Activated CD4-positive, alpha-beta T cell treated with anti-CD3 and anti-CD28 coated beads, Interleukin-2, amount 10 ng/mL, durations not matched to agents 24 days and 14 days (primary cell): ENCODE measurements at regions not wholly inside any gene's neighbourhood (a gene's known extent, or its start where the extent isn't known, plus 50 kb on each side); places are given as distances from the start of the nearest gene placed in this dataset.

Experiments
- DNase-seq: peaks from one replicate; pipeline ENCODE4 v3.0.0; 2022
- H3K27ac Mint-ChIP-seq: one replicate; pipeline ENCODE4 v1.8.0; 2022; ENCODE audit warnings: mild to moderate bottlenecking, mixed read lengths
- H3K27me3 Mint-ChIP-seq: one replicate; pipeline ENCODE4 v1.8.0; 2022; ENCODE audit warnings: mixed read lengths
- H3K36me3 Mint-ChIP-seq: one replicate; pipeline ENCODE4 v1.8.0; 2022; ENCODE audit warnings: low read depth, mild to moderate bottlenecking, mixed read lengths
- H3K4me1 Mint-ChIP-seq: one replicate; pipeline ENCODE4 v1.8.0; 2021; ENCODE audit warnings: mixed read lengths
- H3K4me3 Mint-ChIP-seq: one replicate; pipeline ENCODE4 v1.8.0; 2022; ENCODE audit warnings: mild to moderate bottlenecking, moderate library complexity, mixed read lengths
- H3K9me3 Mint-ChIP-seq: one replicate; pipeline ENCODE4 v1.8.0; 2021; ENCODE audit warnings: mixed read lengths
- intact Hi-C: fragments of 100-400 bp; cut with micrococcal nuclease; formaldehyde crosslinking; loops from one replicate; pipeline ENCODE4 v1.15.1; 2023

DNA sequence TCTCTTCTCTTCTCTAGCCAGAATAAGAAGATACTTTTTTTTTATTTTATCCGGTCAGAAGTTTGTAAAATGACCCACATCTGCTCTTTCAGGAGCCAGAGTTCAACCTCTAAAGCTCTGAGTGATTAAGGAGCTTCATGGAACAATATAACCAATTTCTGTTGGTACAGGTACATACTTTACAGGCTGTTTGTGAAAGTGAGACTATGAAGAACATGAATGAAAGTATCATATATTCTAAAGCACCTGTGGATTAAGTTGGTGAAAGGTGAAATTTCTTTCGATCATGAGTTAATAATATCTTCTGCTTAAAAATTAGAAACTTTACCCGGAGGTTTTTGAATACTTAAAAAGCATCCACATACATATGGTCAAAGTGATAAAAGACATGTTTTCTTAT, 65.2 kb downstream of the DMRT2 start:
- Mint-ChIP-seq H3K9me3 (no peaks in the 10 kb centered on the region), H3K27me3 (peaks cover 1% of the 10 kb centered on the region)

DNA sequence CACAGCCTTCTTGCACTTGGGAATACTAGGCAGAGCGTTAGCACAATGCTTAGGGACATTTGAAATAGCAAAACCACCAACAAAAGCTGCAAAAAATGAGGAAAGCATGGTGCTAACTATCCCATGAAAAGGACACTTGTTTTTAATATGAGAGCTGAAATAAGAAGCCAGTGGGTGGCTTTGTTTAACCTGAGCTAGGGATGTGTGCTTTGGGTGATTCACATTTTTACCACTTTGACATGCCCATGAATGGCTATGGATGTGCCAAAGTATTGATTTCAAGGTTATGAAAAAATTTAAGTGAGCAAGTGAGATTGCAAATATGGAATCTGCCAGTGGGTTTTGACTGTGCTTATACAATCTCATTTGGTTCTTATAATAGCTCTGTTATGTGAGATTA, 67.3 kb downstream of the DMRT2 start:
- Mint-ChIP-seq H3K4me3 (no peak overlapping the region), H3K4me1 (no peaks in the 10 kb centered on the region), H3K9me3 (no peaks in the 10 kb centered on the region), H3K27me3 (peaks cover 1% of the 10 kb centered on the region), H3K36me3 (no peaks in the 10 kb centered on the region), H3K27ac (no peak overlapping the region)
- no peak for DNase-seq
- intact Hi-C loops = no loop called here

More for the DNA sequence above, 65.2 kb downstream of the DMRT2 start:
- H3K27ac Mint-ChIP-seq = no peak overlapping the region
- no peaks in the 10 kb centered on the region for H3K4me1 Mint-ChIP-seq
- H3K4me3 Mint-ChIP-seq = no peak overlapping the region
- no peaks in the 10 kb centered on the region for H3K36me3 Mint-ChIP-seq
- intact Hi-C loops = no loop called here
- DNase-seq = no peak

DNA sequence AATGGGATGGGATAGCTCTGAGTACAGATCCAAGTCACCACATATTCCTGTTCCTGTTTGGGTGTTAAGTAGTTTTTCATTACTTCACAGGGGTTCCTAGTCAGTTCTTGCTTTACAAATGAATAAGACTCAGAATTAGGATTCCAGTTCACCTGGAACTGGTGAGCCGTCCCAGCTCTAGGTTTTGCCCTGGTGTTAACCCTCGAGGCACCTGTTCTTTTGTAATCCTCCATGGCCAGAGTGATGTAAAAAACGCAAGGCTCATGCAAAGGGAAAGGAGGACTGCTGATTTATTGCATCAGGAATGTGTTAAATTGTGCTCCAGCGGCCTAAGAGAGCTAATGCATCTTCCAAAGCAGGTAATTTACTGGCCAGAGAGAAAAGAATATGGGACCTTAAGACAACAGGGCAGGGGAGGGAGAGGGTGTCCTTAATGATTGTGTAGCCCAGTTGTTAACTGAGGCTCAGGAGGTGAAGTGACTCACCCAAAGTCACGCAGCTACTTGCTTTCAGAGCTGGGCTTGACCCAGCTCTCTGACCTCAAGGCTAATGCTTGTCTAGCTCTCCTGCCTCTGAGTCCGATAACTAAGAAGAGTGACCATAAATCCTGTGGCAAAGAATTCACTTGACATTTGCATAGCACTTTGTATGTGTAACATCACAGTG, 70.5 kb downstream of the DMRT2 start:
- Mint-ChIP-seq H3K4me1 (no peaks in the 10 kb centered on the region), H3K4me3 (no peak overlapping the region), H3K27ac (no peak overlapping the region), H3K9me3 (no peaks in the 10 kb centered on the region), H3K36me3 (no peaks in the 10 kb centered on the region), H3K27me3 (peaks cover 1% of the 10 kb centered on the region)
- intact Hi-C loops = no loop called here
- no peak for DNase-seq

DNA sequence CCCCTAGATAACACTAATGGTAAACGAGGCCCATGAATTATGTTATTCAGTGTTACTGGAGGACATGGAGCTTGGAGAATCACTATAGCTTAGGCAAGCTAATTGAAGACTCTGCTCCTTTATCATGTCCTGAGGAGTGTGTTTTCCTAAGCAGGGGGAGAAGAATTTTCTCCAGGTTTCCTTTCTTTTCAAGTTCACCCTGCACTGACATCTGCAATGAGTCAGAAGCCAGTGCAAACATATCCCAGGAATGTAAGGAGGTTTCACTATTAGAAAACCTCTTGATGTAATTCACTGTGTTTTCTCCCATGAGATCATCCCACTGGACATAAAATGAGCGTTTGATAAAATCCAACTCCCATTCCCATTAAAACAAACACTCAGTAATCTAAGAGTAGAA, 75.6 kb downstream of the DMRT2 start:
- H3K9me3 Mint-ChIP-seq = no peaks in the 10 kb centered on the region
- no peak overlapping the region for H3K4me3 Mint-ChIP-seq
- H3K36me3 Mint-ChIP-seq = no peaks in the 10 kb centered on the region
- intact Hi-C loops = no loop called here
- DNase-seq = no peak
- no peaks in the 10 kb centered on the region for H3K27me3 Mint-ChIP-seq
- no peaks in the 10 kb centered on the region for H3K4me1 Mint-ChIP-seq
- no peak overlapping the region for H3K27ac Mint-ChIP-seq

DNA sequence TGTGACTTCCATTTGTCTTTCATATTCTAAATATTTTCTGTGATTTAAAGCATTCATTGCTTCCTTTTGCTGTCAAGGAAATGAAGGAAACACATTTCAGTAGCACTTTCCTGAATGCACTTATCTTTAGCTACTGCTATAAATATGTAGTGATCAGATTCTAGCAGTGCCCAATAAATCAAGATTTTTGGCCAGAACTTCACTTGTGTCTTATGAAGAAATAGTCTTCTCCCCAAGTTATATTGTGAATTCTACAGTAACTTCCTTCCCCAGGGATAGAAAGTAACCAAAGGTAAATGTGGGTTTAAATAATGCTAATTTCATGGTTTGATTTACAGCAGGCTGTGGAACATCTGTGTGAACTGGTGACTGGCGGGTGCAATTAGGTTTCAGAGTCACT, 77.9 kb downstream of the DMRT2 start:
- no peaks in the 10 kb centered on the region for H3K27me3 Mint-ChIP-seq
- intact Hi-C loops = no loop called here
- no peak for DNase-seq
- H3K4me3 Mint-ChIP-seq = no peak overlapping the region
- no peak overlapping the region for H3K27ac Mint-ChIP-seq
- H3K36me3 Mint-ChIP-seq = no peaks in the 10 kb centered on the region
- H3K4me1 Mint-ChIP-seq = no peaks in the 10 kb centered on the region
- no peaks in the 10 kb centered on the region for H3K9me3 Mint-ChIP-seq

DNA sequence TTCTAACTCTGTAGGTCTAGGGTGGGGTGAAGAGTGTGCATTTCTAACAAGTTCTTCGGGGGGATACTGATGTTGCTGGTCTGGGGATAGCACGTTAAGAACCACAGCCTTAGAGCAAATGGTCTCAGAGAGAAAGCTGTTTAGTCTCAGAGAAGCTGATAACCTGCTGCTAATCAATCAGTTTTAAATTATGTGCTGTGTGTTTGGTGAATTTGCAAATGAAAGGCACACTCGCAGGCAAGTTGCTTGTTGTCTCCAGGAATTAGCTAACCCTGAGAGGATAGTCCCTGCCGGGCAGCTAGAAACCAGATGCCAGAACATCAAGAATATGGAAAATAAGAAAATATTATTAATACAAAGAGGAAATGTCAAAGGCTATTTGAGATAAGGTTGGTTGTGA, 79.2 kb downstream of the DMRT2 start:
- no peaks in the 10 kb centered on the region for H3K36me3 Mint-ChIP-seq
- H3K4me3 Mint-ChIP-seq = no peak overlapping the region
- intact Hi-C loops = no loop called here

DNA sequence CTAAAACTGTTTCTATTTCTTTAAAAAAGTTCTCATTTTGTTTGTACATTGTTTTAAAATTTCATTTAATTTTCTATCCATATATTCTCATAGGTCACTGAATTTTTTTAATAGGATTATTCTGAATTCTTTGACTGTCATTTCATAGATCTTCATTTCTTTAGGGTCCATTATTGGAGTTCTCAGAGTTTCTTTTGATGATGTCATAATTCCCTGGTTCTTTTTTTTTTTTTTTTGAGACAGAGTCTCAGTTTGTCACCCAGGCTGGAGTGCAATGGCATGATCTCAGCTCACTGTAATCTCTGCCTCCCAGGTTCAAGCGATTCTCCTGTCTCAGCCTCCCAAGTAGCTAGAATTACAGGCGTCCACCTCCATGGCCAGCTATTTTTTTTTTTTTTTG, 89.9 kb downstream of the DMRT2 start:
- no peak overlapping the region for H3K27ac Mint-ChIP-seq
- intact Hi-C loops = no loop called here
- no peak for DNase-seq
- H3K4me1 Mint-ChIP-seq = no peaks in the 10 kb centered on the region
- H3K36me3 Mint-ChIP-seq = no peaks in the 10 kb centered on the region
- H3K4me3 Mint-ChIP-seq = no peak overlapping the region
- no peaks in the 10 kb centered on the region for H3K27me3 Mint-ChIP-seq
- peaks cover 15% of the 10 kb centered on the region for H3K9me3 Mint-ChIP-seq

More for the DNA sequence above, 79.2 kb downstream of the DMRT2 start:
- no peak for DNase-seq
- Mint-ChIP-seq H3K4me1 (no peaks in the 10 kb centered on the region), H3K27ac (no peak overlapping the region), H3K9me3 (no peaks in the 10 kb centered on the region), H3K27me3 (no peaks in the 10 kb centered on the region)

DNA sequence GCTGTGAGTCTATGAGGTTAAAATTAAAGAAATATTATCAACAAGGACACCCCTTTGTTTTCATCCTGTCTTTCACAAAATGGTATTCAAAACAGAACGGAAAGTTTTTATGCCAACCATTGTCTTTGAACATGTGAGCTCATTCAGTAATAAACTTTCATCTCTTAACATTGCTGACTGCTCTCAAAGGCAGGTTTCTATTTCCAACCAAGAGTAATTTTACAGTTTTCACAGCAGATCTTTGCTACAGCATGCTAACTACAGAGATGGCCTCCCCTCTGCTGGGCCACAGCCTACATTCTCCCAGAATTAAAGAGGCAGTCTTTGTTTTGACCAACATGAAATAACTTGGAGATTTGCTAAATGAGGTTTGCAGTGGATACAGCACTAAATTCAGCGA, 101.5 kb downstream of the DMRT2 start:
- H3K4me3 Mint-ChIP-seq = no peak overlapping the region

DNA sequence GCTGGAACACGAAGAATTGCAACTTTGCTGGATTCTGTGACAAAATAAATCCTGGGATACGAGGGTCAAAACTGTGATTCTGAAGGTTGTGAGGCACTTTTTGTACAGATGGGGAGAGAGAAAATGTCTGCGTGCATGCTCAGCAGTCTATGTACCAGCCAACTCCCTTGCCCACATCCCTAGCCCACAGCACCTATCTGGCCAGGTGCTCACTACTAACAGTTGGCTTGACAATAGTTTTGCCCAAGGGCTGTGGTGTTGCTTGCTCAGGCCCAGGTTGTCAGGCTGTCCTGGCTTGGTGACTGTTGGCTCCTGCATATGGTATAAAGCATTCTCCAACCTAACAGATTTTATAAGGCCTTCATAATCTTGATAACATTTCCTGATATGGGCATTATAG, 102.0 kb downstream of the DMRT2 start:
- no peak overlapping the region for H3K27ac Mint-ChIP-seq
- intact Hi-C loops = no loop called here
- H3K4me3 Mint-ChIP-seq = no peak overlapping the region
- no peaks in the 10 kb centered on the region for H3K27me3 Mint-ChIP-seq
- no peaks in the 10 kb centered on the region for H3K9me3 Mint-ChIP-seq
- H3K36me3 Mint-ChIP-seq = no peaks in the 10 kb centered on the region
- DNase-seq = no peak
- no peaks in the 10 kb centered on the region for H3K4me1 Mint-ChIP-seq

More for the DNA sequence above, 101.5 kb downstream of the DMRT2 start:
- Mint-ChIP-seq H3K27ac (no peak overlapping the region), H3K27me3 (no peaks in the 10 kb centered on the region), H3K9me3 (peaks cover 2% of the 10 kb centered on the region), H3K36me3 (no peaks in the 10 kb centered on the region), H3K4me1 (no peaks in the 10 kb centered on the region)
- DNase-seq = no peak
- intact Hi-C loops = no loop called here

DNA sequence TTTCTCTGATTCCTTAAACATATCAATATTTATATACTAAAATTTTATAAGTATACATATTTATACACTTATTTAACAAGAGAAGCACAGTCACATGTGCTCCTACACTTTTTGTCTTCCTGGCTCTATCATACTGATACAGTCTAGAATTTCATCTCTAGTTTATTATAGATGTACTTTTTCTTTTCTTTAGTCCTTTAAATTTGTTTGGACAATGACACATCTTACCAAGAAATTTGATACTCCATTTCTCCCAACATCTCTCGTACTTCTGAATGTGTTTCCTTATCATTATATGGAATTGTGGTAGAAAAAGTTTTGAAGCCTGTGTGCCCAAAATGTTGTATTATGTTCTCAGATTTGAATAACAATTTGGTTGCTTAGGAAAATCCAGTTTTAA, 104.6 kb downstream of the DMRT2 start:
- no peak for DNase-seq
- no peak overlapping the region for H3K27ac Mint-ChIP-seq
- H3K4me3 Mint-ChIP-seq = no peak overlapping the region
- no peaks in the 10 kb centered on the region for H3K36me3 Mint-ChIP-seq
- H3K4me1 Mint-ChIP-seq = no peaks in the 10 kb centered on the region
- H3K27me3 Mint-ChIP-seq = no peaks in the 10 kb centered on the region
- no peaks in the 10 kb centered on the region for H3K9me3 Mint-ChIP-seq
- intact Hi-C loops = no loop called here

DNA sequence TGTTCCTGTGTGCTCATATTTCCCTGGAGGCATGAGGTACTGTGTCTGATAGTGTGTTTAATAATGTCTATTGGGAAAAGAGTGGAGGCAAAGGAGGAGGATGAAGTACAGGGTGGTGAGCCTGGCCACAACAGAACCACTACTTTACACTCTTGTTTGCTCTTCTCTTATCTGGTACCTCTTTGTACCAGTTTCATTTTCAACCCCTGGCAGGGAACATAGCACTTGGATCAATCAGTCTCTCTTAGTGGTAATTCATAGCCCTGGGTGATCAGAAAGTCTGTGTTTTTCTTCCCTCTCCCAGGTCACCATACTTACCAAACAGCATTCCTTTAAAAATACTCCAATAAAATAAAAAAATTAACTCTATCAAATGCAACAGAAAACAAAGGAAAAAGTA, 105.4 kb downstream of the DMRT2 start:
- H3K4me1 Mint-ChIP-seq = no peaks in the 10 kb centered on the region
- H3K27ac Mint-ChIP-seq = no peak overlapping the region
- H3K27me3 Mint-ChIP-seq = no peaks in the 10 kb centered on the region
- DNase-seq = no peak
- H3K36me3 Mint-ChIP-seq = no peaks in the 10 kb centered on the region
- H3K9me3 Mint-ChIP-seq = no peaks in the 10 kb centered on the region
- H3K4me3 Mint-ChIP-seq = no peak overlapping the region
- intact Hi-C loops = no loop called here

DNA sequence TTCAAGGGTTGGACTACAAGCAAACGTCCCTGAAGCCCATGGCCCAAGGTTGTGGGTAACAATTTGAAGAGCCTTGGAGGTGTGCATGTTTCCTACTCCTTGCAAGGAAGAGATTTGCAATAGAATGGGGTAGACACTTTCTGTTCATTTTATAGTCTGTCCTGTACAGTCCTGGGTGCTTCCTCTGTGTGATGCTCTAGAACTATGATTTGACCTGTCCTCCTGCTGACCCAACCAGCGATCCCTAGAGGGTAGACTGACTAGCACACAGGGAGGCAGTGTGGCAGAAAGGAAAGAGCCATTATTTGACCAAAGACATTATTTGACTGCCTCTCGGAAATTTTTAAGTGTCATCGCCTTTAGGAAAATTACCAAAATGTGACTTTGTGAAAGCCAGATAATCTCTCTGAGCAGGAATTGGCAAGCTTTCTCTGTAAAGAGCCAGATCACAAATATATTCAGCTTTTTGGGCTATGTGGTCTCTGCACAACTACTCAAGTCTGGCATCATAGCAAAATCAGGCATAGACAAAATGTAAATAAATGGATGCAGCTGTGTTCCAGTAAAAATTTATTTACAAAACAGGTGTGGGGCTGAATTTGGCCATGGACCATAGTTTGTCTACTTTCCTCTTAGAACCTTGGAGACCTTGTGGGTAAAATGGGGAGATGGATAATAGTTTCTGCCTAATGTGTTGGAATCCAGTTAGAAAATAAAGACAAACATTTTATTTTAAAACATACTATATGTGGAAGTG, 106.8 kb downstream of the DMRT2 start:
- Mint-ChIP-seq H3K4me1 (no peaks in the 10 kb centered on the region), H3K36me3 (no peaks in the 10 kb centered on the region), H3K9me3 (no peaks in the 10 kb centered on the region), H3K27ac (no peak overlapping the region), H3K4me3 (no peak overlapping the region), H3K27me3 (no peaks in the 10 kb centered on the region)
- intact Hi-C loops = no loop called here
- no peak for DNase-seq

DNA sequence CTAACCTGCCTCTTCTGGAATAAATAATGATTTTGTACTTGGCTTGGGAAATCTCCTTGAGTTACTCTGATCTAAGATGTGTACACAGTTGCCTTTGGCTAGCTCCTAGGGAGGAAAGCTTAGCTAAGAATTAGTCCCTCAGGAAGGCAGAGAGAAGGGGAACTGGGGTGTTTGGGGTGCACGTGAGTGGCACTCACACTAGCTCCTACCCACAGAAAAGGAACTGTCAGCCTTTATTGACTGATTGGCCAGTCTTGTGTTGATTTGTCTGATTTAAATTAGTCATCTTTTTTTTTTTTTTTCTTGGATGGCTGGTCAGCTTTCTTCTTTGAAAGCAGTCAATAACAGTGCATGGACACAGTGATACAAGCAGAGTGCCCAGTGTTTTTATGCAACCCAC, 107.7 kb downstream of the DMRT2 start:
- no peak overlapping the region for H3K27ac Mint-ChIP-seq

DNA sequence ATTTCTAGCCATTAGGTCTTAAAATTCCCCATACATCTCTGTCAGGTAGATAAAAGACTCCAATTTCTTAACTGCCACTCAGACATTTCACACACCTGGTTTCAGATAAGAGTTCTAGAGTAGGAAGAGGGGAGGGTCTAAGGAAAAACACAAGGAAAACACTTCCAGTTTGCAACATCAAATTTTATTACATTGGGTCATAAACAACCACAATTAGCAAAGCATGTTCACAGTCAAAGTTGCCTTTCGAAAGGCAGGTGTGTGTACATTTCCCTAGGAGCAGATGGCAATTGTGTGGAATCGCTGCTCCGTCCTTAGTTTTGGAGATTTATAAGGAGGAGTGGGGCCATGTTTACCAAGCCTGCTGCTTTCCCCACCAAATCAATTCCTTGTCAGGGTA, 120.8 kb downstream of the DMRT2 start:
- Mint-ChIP-seq H3K4me1 (no peaks in the 10 kb centered on the region), H3K9me3 (no peaks in the 10 kb centered on the region), H3K27ac (no peak overlapping the region), H3K36me3 (no peaks in the 10 kb centered on the region), H3K4me3 (no peak overlapping the region), H3K27me3 (no peaks in the 10 kb centered on the region)
- DNase-seq = no peak
- intact Hi-C loops = no loop called here

More for the DNA sequence above, 107.7 kb downstream of the DMRT2 start:
- intact Hi-C loops = no loop called here
- no peaks in the 10 kb centered on the region for H3K27me3 Mint-ChIP-seq
- no peak overlapping the region for H3K4me3 Mint-ChIP-seq
- no peaks in the 10 kb centered on the region for H3K36me3 Mint-ChIP-seq
- no peaks in the 10 kb centered on the region for H3K4me1 Mint-ChIP-seq
- no peak for DNase-seq
- no peaks in the 10 kb centered on the region for H3K9me3 Mint-ChIP-seq

DNA sequence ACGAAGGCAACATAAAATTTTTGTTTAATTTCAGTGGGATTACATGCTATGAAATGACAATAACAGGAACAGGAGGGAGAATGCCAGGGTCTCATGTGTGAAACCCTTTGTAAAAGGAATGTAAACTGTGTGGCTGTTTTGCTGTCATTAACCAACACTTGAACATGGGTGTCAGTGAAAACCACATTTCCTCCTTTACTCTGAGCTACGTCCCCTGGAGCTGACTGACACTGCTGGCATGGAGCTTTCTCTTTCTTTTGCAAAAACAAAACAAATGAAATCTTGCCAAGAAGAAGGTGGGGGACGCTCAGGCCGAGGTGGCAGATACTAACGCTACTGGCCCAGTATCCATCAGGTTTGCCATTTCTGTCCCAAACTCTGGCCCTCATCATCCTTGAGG, 121.4 kb downstream of the DMRT2 start:
- H3K4me1 Mint-ChIP-seq = no peaks in the 10 kb centered on the region
- intact Hi-C loops = no loop called here

More for the DNA sequence above, 121.4 kb downstream of the DMRT2 start:
- H3K27me3 Mint-ChIP-seq = no peaks in the 10 kb centered on the region
- H3K4me3 Mint-ChIP-seq = no peak overlapping the region
- no peak overlapping the region for H3K27ac Mint-ChIP-seq
- no peaks in the 10 kb centered on the region for H3K36me3 Mint-ChIP-seq
- no peaks in the 10 kb centered on the region for H3K9me3 Mint-ChIP-seq
- DNase-seq = no peak
